ENCODE measurements at regions not wholly inside any gene's neighbourhood (a gene's known extent, or its start where the extent isn't known, plus 50 kb on each side); places are given as distances from the start of the nearest gene placed in this dataset.

- TF ChIP-seq CTCF (conservative IDR thresholded peaks at IDR 0.05; ENCODE audit: low read depth, low read length) (no peak), CEBPB (IDR thresholded peaks at IDR 0.05; ENCODE audit: low read depth, low read length) (no peak), RAD21 (IDR thresholded peaks at IDR 0.05; ENCODE audit: low read length) (no peak), POLR2A (IDR thresholded peaks at IDR 0.05; ENCODE audit: low read depth, low read length) (no peak), MAFK (IDR thresholded peaks at IDR 0.05; ENCODE audit: low read depth, low read length) (no peak), FOS (IDR thresholded peaks at IDR 0.05; ENCODE audit: low read depth, low read length) (no peak), RFX5 (IDR thresholded peaks at IDR 0.05; ENCODE audit: low read depth, low read length) (no peak), SMC3 (IDR thresholded peaks at IDR 0.05; ENCODE audit: low read depth, low read length) (no peak)
These were observed 736.4 kb downstream of the NOVA1 start for GRCh38 chr14:25861406-25861805.
